ENCODE measurements at regions not wholly inside any gene's neighbourhood (a gene's known extent, or its start where the extent isn't known, plus 50 kb on each side); places are given as distances from the start of the nearest gene placed in this dataset.

GRCh38 chr1:222310836-222311235 lies 237.1 kb downstream of the HHIPL2 start (continued):
- TF ChIP-seq, protein P1, sequence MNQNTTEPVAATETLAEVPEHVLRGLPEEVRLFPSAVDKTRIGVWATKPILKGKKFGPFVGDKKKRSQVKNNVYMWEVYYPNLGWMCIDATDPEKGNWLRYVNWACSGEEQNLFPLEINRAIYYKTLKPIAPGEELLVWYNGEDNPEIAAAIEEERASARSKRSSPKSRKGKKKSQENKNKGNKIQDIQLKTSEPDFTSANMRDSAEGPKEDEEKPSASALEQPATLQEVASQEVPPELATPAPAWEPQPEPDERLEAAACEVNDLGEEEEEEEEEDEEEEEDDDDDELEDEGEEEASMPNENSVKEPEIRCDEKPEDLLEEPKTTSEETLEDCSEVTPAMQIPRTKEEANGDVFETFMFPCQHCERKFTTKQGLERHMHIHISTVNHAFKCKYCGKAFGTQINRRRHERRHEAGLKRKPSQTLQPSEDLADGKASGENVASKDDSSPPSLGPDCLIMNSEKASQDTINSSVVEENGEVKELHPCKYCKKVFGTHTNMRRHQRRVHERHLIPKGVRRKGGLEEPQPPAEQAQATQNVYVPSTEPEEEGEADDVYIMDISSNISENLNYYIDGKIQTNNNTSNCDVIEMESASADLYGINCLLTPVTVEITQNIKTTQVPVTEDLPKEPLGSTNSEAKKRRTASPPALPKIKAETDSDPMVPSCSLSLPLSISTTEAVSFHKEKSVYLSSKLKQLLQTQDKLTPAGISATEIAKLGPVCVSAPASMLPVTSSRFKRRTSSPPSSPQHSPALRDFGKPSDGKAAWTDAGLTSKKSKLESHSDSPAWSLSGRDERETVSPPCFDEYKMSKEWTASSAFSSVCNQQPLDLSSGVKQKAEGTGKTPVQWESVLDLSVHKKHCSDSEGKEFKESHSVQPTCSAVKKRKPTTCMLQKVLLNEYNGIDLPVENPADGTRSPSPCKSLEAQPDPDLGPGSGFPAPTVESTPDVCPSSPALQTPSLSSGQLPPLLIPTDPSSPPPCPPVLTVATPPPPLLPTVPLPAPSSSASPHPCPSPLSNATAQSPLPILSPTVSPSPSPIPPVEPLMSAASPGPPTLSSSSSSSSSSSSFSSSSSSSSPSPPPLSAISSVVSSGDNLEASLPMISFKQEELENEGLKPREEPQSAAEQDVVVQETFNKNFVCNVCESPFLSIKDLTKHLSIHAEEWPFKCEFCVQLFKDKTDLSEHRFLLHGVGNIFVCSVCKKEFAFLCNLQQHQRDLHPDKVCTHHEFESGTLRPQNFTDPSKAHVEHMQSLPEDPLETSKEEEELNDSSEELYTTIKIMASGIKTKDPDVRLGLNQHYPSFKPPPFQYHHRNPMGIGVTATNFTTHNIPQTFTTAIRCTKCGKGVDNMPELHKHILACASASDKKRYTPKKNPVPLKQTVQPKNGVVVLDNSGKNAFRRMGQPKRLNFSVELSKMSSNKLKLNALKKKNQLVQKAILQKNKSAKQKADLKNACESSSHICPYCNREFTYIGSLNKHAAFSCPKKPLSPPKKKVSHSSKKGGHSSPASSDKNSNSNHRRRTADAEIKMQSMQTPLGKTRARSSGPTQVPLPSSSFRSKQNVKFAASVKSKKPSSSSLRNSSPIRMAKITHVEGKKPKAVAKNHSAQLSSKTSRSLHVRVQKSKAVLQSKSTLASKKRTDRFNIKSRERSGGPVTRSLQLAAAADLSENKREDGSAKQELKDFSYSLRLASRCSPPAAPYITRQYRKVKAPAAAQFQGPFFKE (tag by site-specific recombination; IDR thresholded peaks at IDR 0.05; ENCODE audit: borderline replicate concordance), result no peak

DNA sequence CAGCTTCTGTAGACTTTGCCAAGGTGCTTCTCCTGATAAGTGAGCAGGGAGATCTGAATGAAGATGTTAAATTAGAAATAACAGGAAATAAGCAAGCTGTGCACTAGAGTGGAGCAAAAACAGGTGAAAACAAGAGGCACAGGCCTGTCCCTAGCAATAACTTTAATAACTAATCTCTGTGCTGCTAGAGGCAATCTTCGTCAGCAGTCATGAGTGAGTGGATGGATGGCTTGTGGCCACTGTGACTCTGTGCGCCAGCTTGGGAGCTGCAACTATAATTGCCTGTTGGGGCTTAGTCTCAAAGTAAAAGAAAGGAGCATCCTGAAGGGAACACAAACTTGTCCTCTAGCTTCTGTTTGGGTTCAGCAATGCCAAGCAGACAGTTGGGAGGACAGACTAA lies 240.3 kb downstream of the HHIPL2 start:
- no peaks in the 10 kb centered on the region for H3K36me3 ChIP-seq (ENCODE audit: control insufficient read depth in 2 of 2, insufficient read depth in 1 of 2, low read length in 2 of 2)
- H3K4me1 ChIP-seq (ENCODE audit: control insufficient read depth, insufficient read depth, low read length), result no peaks in the 10 kb centered on the region
- TF ChIP-seq ZNF677 (tag by site-specific recombination; IDR thresholded peaks at IDR 0.05) (no peak), ZNF157 (tag by site-specific recombination; IDR thresholded peaks at IDR 0.05) (no peak), ZNF670 (tag by site-specific recombination; IDR thresholded peaks at IDR 0.05; ENCODE audit: low read depth) (no peak), WT1 (tag by site-specific recombination; IDR thresholded peaks at IDR 0.05) (no peak), EGR2 (tag by site-specific recombination; IDR thresholded peaks at IDR 0.05; ENCODE audit: low read depth) (no peak), ZNF473 (tag by site-specific recombination; IDR thresholded peaks at IDR 0.05) (no peak), ZNF621 (tag by site-specific recombination; IDR thresholded peaks at IDR 0.05) (no peak), ZFP41 (tag by site-specific recombination; IDR thresholded peaks at IDR 0.05; ENCODE audit: borderline replicate concordance) (no peak), ZNF214 (tag by site-specific recombination; IDR thresholded peaks at IDR 0.05; ENCODE audit: borderline replicate concordance) (no peak), ZSCAN30 (tag by site-specific recombination; IDR thresholded peaks at IDR 0.05) (no peak), ZNF146 (tag by site-specific recombination; IDR thresholded peaks at IDR 0.05) (no peak), ZNF184 (tag by site-specific recombination; IDR thresholded peaks at IDR 0.05) (no peak), KLF10 (tag by site-specific recombination; IDR thresholded peaks at IDR 0.05) (no peak), ZNF302 (tag by site-specific recombination; IDR thresholded peaks at IDR 0.05; ENCODE audit: low read depth) (no peak)
- TF ChIP-seq, protein P2, sequence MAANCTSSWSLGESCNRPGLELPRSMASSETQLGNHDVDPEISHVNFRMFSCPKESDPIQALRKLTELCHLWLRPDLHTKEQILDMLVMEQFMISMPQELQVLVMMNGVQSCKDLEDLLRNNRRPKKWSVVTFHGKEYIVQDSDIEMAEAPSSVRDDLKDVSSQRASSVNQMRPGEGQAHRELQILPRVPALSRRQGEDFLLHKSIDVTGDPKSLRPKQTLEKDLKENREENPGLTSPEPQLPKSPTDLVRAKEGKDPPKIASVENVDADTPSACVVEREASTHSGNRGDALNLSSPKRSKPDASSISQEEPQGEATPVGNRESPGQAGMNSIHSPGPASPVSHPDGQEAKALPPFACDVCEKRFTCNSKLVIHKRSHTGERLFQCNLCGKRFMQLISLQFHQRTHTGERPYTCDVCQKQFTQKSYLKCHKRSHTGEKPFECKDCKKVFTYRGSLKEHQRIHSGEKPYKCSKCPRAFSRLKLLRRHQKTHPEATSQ (tag by site-specific recombination; IDR thresholded peaks at IDR 0.05), result no peak
- no peak overlapping the region for H3K4me3 ChIP-seq (ENCODE audit: low read depth, low read length)
- no peak overlapping the region for H3K27ac ChIP-seq (ENCODE audit: extremely low read depth, low read depth, low read length)
- POLR2A ChIA-PET, result no interaction called here
- CTCF ChIA-PET, result interaction anchor here (0.5 kb wide), 1 partner anchor 765 kb away, joined by 3 read pairs; no protein-coding TSS in a partner anchor
- no peaks in the 10 kb centered on the region for H3K9me3 ChIP-seq (ENCODE audit: control insufficient read depth, insufficient read depth, low read depth, low read length)

DNA sequence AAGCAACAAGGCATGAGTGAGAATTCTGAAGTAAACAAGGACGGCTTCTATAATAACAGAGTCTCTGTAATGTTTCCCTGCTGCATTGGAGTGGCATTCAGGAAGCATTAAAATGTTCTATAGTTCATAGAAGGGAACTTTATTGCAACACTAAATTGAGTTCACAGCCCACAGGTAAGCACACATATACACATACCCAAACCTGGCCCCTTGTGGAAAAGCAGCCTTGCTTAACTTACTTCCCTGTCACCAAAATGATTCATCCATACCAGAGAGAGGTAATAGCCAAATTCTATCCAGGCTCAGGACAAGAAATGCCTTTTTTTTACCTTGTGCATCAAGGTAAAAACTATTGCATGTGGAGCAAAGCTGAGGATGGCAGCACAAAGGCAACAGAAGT lies 241.4 kb downstream of the HHIPL2 start:
- Histone ChIP-seq H3K4me1 (ENCODE audit: control insufficient read depth, insufficient read depth, low read length) (no peaks in the 10 kb centered on the region), H3K9me3 (ENCODE audit: control insufficient read depth, insufficient read depth, low read depth, low read length) (no peaks in the 10 kb centered on the region), H3K27ac (ENCODE audit: extremely low read depth, low read depth, low read length) (no peak overlapping the region), H3K4me3 (ENCODE audit: low read depth, low read length) (no peak overlapping the region), H3K36me3 (ENCODE audit: control insufficient read depth in 2 of 2, insufficient read depth in 1 of 2, low read length in 2 of 2) (no peaks in the 10 kb centered on the region)
- CTCF ChIA-PET, result no interaction called here
- POLR2A ChIA-PET, result no interaction called here
- no peak for TF ChIP-seq ZNF473 (tag by site-specific recombination; IDR thresholded peaks at IDR 0.05)
- TF ChIP-seq ZNF248 (tag by site-specific recombination; IDR thresholded peaks at IDR 0.05), result no peak

All from HEK293 (cell line).